Activated T-cell treated with anti-CD3 and anti-CD28 coated beads, Interleukin-2, amount 50 U/mL, for 24 hours (primary cell): ENCODE measurements at regions not wholly inside any gene's neighbourhood (a gene's known extent, or its start where the extent isn't known, plus 50 kb on each side); places are given as distances from the start of the nearest gene placed in this dataset.
"Not testable (repeated sequence)": the region's sequence is repeated elsewhere in the genome, so short reads cannot be mapped to it uniquely, and the experiment has no call there.

Experiments used
- DNase-seq: peaks from one replicate; pipeline ENCODE4 v3.0.0-alpha.2; 2020
- H3K27ac Mint-ChIP-seq: 2 replicates; pipeline ENCODE4 v1.8.0; 2020; ENCODE audit warnings: mild to moderate bottlenecking, mixed read lengths
- H3K27me3 Mint-ChIP-seq: 2 replicates; pipeline ENCODE4 v1.8.0; 2020; ENCODE audit warnings: mixed read lengths
- H3K36me3 Mint-ChIP-seq: 2 replicates; pipeline ENCODE4 v1.8.0; 2020; ENCODE audit warnings: low read depth, mixed read lengths
- H3K4me1 Mint-ChIP-seq: 2 replicates; pipeline ENCODE4 v1.8.0; 2020; ENCODE audit warnings: low read depth, mixed read lengths
- H3K4me3 Mint-ChIP-seq: 2 replicates; pipeline ENCODE4 v1.8.0; 2020; ENCODE audit warnings: mild to moderate bottlenecking, moderate library complexity, mixed read lengths
- H3K9me3 Mint-ChIP-seq: 2 replicates; pipeline ENCODE4 v1.8.0; 2020; ENCODE audit warnings: mixed read lengths

GRCh38 chr15:91435113-91435512 is 335.1 kb downstream of the SV2B start:
- Mint-ChIP-seq H3K9me3 (no peaks in the 10 kb centered on the region), H3K4me3 (no peak overlapping the region), H3K27me3 (no peaks in the 10 kb centered on the region), H3K36me3 (no peaks in the 10 kb centered on the region), H3K4me1 (no peaks in the 10 kb centered on the region), H3K27ac (no peak overlapping the region)
- DNase-seq, result no peak

DNA sequence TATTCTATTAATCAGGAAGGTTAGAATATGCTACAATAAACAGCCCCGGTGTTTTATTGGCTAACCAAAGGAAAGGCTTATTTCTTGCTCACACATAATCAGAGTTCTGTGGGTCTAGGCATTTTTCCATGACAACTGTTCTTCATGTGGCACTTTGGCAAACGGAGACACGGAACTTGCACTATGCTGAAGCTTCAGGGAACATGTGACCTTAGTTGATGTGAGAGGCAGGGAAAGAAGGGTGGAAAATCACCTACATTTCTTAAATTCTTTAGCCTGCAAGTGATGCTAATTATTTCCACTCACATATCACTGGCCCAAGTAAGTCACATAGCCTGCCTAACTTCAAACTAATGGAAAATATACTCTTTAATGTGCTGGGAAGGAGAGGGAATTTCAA is 344.6 kb downstream of the SV2B start:
- Mint-ChIP-seq H3K4me1 (peaks cover 8% of the 10 kb centered on the region), H3K27me3 (no peaks in the 10 kb centered on the region), H3K9me3 (peaks cover 10% of the 10 kb centered on the region), H3K4me3 (no peak overlapping the region), H3K36me3 (no peaks in the 10 kb centered on the region), H3K27ac (no peak overlapping the region)
- no peak for DNase-seq

DNA sequence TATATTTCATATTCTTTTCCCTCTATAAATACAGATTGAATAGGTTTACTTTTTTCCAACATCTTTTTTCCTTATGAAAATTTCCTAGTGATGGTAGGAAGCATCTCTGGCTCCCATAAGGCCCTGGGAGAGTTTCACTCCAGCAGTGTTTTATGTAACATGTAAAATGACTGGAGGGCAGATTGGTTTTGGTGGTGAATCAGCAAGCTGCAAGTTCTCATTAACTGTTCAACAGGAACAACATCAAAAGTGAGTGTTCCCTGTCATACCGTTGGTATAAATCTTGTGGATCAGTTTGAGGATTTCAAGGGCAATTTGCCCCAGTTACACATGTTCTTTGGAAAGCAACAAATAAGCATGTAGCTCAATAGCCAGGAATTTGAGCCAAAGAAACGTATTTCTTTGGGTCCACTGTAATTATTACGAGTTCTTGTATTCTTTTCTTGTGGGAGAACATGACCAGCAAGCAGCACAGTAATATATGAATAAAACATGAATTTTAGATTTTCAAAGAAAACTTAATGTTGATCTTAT is 345.7 kb downstream of the SV2B start:
- DNase-seq, result no peak
- no peaks in the 10 kb centered on the region for H3K27me3 Mint-ChIP-seq
- no peaks in the 10 kb centered on the region for H3K36me3 Mint-ChIP-seq
- no peak overlapping the region for H3K27ac Mint-ChIP-seq
- peaks cover 10% of the 10 kb centered on the region for H3K9me3 Mint-ChIP-seq
- peaks cover 8% of the 10 kb centered on the region for H3K4me1 Mint-ChIP-seq
- H3K4me3 Mint-ChIP-seq, result no peak overlapping the region

DNA sequence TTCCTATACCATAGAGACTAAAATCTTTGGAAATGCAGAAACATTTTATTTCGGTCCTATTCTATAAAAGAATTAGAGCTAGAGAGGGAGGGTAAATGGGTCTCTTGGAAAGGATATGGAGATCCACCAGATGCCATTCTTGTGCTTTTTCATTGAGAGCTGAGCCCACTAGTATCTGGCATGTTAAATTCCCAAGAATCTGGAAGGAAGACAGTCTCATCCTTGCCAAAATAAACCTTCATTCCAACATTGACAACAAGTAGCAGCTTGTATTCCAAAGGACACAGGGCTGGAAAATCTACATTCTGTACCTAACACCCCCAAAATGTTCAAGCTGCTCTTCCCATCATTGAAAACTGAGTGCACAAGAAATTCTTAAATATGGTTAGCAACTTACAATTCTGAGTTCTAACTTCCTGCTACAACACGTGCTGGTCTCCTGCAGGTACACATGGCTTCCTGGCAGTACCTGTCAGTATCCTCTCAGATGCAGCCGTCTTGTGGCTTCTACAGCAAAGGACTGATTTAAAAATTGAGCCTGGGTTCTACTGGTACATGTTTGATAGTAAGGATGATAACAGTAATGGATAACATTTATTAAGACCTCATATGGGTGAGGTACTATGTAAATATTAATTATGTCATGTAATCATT is 348.1 kb downstream of the SV2B start:
- H3K4me1 Mint-ChIP-seq, result peaks cover 15% of the 10 kb centered on the region
- H3K9me3 Mint-ChIP-seq, result peaks cover 12% of the 10 kb centered on the region
- no peaks in the 10 kb centered on the region for H3K36me3 Mint-ChIP-seq
- no peak overlapping the region for H3K27ac Mint-ChIP-seq
- no peak overlapping the region for H3K4me3 Mint-ChIP-seq
- no peaks in the 10 kb centered on the region for H3K27me3 Mint-ChIP-seq
- no peak for DNase-seq

DNA sequence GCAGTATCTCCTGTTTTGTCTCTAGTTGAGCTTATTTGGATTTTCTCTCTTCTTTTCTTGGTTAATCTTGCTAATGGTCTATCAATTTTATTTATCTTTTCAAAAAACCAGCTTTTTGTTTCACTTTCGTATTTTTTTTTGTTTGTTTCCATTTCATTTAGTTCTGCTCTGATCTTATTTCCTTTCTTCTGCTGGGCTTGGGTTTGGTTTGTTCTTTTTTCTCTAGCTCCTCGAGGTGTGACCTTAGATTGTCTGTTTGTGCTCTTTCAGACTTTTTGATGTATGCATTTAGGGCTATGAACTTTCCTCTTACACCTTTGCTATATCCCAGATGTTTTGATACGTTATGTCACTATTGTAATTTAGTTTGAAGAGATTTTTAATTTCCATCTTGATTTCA is 353.3 kb downstream of the SV2B start:
- H3K4me3 Mint-ChIP-seq, DNase-seq, H3K27me3 Mint-ChIP-seq, H3K36me3 Mint-ChIP-seq: not testable (repeated sequence)
- Mint-ChIP-seq H3K4me1 (peaks cover 26% of the 10 kb centered on the region), H3K9me3 (peaks cover 21% of the 10 kb centered on the region), H3K27ac (peak overlapping the region; percentile 3)

GRCh38 chr15:91456251-91456718 is 356.2 kb downstream of the SV2B start:
- peaks cover 23% of the 10 kb centered on the region for H3K4me1 Mint-ChIP-seq
- peaks cover 17% of the 10 kb centered on the region for H3K9me3 Mint-ChIP-seq
- no peak overlapping the region for H3K4me3 Mint-ChIP-seq
- DNase-seq, result no peak
- no peaks in the 10 kb centered on the region for H3K36me3 Mint-ChIP-seq
- no peak overlapping the region for H3K27ac Mint-ChIP-seq
- H3K27me3 Mint-ChIP-seq, result no peaks in the 10 kb centered on the region

DNA sequence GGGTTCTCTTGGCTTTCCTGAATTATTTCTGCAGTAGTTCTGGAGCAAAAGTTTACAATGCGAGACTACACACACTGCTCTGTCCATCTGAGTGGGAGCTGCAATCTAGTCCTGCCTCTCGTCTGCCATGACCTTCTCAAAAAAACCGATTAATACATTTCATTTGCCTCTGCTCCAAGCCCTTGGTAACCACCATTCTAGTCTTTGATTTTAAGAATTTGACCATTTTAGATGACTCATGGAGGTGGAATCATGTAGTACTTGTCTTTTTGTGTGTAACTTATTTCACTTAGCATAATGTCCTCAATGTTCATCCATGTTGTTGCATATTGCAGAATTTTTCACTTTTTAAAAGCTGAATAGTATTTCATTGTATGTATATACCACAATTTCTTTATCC is 356.9 kb downstream of the SV2B start:
- H3K27ac Mint-ChIP-seq, result no peak overlapping the region
- H3K27me3 Mint-ChIP-seq, result no peaks in the 10 kb centered on the region
- H3K9me3 Mint-ChIP-seq, result peaks cover 13% of the 10 kb centered on the region
- no peaks in the 10 kb centered on the region for H3K36me3 Mint-ChIP-seq
- H3K4me3 Mint-ChIP-seq, result no peak overlapping the region
- peaks cover 23% of the 10 kb centered on the region for H3K4me1 Mint-ChIP-seq
- no peak for DNase-seq

GRCh38 chr15:91461377-91461776 is 361.3 kb downstream of the SV2B start:
- Mint-ChIP-seq H3K9me3 (no peaks in the 10 kb centered on the region), H3K27ac (no peak overlapping the region), H3K4me3 (no peak overlapping the region), H3K4me1 (no peaks in the 10 kb centered on the region), H3K36me3 (no peaks in the 10 kb centered on the region), H3K27me3 (no peaks in the 10 kb centered on the region)
- DNase-seq, result no peak

DNA sequence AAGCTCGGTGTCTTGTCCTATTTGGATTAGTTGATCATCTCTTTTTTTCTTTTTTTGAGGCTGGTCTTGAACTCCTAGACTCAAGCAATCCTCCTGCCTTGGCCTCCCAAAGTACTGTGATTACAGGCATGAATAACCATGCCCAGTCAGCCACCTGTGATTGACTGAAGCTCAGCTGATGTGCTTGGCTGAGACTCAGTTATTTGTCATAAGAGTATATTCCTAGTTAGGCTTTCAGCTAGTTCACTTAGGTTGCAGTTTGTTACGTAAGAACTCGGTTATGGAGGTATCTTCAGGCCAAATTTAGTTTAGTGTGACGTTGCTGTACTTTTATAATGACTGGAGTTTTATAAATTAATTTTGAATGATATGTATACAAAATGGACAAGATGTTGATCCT is 365.0 kb downstream of the SV2B start:
- no peak for DNase-seq
- Mint-ChIP-seq H3K36me3 (no peaks in the 10 kb centered on the region), H3K27ac (no peak overlapping the region), H3K9me3 (no peaks in the 10 kb centered on the region), H3K27me3 (no peaks in the 10 kb centered on the region), H3K4me1 (peaks cover 15% of the 10 kb centered on the region), H3K4me3 (no peak overlapping the region)

GRCh38 chr15:91465696-91466095 is 365.6 kb downstream of the SV2B start:
- peaks cover 3% of the 10 kb centered on the region for H3K9me3 Mint-ChIP-seq
- no peak for DNase-seq
- H3K27me3 Mint-ChIP-seq, result no peaks in the 10 kb centered on the region
- no peak overlapping the region for H3K4me3 Mint-ChIP-seq
- H3K27ac Mint-ChIP-seq, result no peak overlapping the region
- H3K36me3 Mint-ChIP-seq, result no peaks in the 10 kb centered on the region
- peaks cover 21% of the 10 kb centered on the region for H3K4me1 Mint-ChIP-seq

DNA sequence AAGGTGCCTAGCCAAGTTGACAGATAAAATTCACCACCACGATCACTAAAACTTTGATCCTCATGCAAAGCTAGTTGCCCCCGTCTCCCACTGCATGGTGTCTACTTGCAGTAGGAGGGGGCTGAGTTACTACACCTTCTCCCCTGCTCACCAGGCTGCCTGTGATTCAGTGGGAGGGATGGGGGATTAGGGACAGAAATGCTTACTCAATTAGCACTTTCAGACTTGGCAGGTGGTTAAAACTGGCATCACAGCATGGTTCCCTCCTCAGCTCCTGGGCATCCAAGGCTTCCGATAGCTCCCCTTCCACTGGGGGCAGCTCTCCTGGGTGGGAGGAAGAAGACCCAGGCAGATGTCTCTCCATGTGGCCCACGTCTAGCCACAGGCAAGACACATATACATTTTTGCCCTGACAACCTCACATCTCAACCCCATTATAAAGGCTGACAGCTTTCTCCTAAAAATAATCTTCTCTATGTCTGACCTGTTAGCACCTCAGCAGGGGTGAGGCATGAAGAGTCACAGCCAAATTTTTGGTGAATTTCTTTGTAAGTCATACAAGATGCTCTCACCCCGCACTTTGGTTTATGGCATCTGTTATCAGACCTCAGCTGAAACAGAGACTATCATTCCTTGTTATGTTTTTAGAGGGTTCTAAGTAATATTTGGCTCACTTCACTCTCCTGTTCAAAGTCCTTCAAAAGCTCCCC is 369.0 kb downstream of the SV2B start:
- Mint-ChIP-seq H3K27ac (peak overlapping the region; percentile 78), H3K4me3 (no peak overlapping the region), H3K9me3 (peaks cover 5% of the 10 kb centered on the region), H3K36me3 (no peaks in the 10 kb centered on the region), H3K27me3 (no peaks in the 10 kb centered on the region), H3K4me1 (peaks cover 42% of the 10 kb centered on the region)
- DNase-seq, result no peak

DNA sequence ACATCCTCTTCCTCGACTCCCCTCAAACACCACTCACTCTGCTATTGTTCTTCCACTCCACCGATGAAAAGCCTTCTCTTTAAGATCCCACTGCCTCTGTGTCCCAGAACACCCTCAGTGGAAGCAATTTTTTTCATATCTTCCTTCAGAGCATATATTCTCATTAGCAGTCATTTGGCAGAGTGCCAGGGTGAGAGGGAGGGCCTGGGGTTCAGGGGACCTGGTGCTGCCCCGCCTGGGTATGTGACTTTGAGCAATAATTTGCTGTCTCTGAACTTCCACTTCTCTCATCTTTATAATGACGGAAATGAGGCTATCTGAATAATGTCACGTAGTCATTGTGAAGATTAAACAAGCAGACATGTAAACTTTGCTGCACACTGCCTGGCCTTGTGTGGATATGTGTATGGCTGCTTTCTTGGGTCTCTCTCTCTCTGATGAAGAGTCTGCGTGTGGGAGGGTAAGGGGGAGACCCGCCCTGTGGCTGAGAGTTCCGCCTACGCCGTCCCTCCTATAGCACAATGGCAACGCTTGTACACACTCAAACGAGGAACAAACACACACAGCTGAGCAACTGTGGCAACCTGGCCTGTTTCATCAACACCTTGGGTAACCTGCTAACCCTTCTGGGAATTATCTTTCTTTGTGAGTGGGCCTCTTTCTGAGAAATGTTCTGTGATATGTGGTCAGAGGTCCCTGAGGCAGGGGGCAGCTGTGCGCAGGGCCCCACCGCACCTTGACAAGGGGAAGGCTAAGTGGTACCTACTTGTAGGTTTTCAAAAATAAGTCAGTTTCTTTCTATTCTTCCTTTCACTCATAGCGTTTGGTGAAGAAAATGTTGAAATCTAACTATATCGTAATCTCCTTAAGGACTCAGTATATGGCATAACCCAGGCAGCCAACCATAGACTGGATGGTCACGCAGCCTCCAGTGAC is 369.8 kb downstream of the SV2B start:
- H3K27me3 Mint-ChIP-seq, result no peaks in the 10 kb centered on the region
- peaks cover 44% of the 10 kb centered on the region for H3K4me1 Mint-ChIP-seq
- peaks cover 5% of the 10 kb centered on the region for H3K9me3 Mint-ChIP-seq
- no peak overlapping the region for H3K4me3 Mint-ChIP-seq
- H3K27ac Mint-ChIP-seq, result peak overlapping the region; percentile 78
- H3K36me3 Mint-ChIP-seq, result no peaks in the 10 kb centered on the region
- DNase-seq, result peak; percentile 64

- DNase-seq, result no peak
- H3K4me3 Mint-ChIP-seq, result no peak overlapping the region
- H3K9me3 Mint-ChIP-seq, result peaks cover 5% of the 10 kb centered on the region
- no peak overlapping the region for H3K27ac Mint-ChIP-seq
- no peaks in the 10 kb centered on the region for H3K36me3 Mint-ChIP-seq
- H3K4me1 Mint-ChIP-seq, result peaks cover 44% of the 10 kb centered on the region
- H3K27me3 Mint-ChIP-seq, result no peaks in the 10 kb centered on the region
Measured at GRCh38 chr15:91471468-91471867, 371.4 kb downstream of the SV2B start.

DNA sequence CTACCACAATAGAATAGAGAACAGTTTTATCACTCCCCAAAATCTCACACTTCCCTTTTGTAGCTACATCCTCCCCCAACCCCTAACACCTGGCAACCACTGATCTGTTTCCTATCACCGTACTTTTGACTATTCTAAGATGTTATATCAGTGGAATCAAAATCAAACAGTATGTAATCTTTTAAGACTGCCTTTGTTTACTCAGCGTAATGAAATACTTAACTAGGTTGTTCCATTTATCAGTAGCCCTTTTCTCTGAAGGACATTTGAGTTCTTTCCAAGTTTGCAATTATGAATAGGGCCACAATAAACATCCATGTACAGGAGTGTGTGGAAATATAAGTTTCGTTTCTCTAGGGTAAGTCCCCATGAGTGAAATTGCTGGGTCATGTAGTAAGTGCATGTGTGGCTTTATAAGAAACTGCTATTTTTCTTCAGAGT is 372.3 kb downstream of the SV2B start:
- no peaks in the 10 kb centered on the region for H3K36me3 Mint-ChIP-seq
- DNase-seq, result no peak
- peaks cover 5% of the 10 kb centered on the region for H3K9me3 Mint-ChIP-seq
- H3K4me1 Mint-ChIP-seq, result peaks cover 44% of the 10 kb centered on the region
- H3K27me3 Mint-ChIP-seq, result no peaks in the 10 kb centered on the region
- peak overlapping the region; percentile 76 for H3K27ac Mint-ChIP-seq
- no peak overlapping the region for H3K4me3 Mint-ChIP-seq
